ENCODE measurements at regions not wholly inside any gene's neighbourhood (a gene's known extent, or its start where the extent isn't known, plus 50 kb on each side); places are given as distances from the start of the nearest gene placed in this dataset.

- DNase-seq, result no peak
These were observed 641.8 kb downstream of the CDH26 start for GRCh38 chr20:60600036-60600435.

- no peak for DNase-seq
These were observed 628.0 kb upstream of the CDH4 start for GRCh38 chr20:60624066-60624465.

GRCh38 chr20:60627751-60628565 lies 624.1 kb upstream of the CDH4 start:
- no peak for DNase-seq

DNA sequence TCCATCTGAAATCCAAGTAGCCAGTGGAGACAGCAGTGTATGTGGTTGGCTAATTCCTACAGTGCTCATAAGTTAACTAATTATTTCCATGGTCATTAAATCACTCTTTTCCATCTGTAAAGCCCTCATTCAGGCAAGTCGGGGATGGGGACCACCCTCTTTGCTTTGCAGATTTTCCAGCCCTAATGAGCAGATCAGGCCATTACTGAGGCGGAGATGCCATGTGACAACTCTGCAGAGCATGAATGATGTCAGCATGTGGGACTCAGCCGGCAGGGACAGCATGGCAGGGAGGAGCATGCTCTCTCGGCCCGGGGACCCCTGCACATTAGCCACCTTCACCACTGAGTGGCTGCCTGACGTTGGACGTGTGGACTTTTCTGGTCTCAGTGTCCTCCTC lies 623.3 kb upstream of the CDH4 start:
- DNase-seq, result no peak

DNA sequence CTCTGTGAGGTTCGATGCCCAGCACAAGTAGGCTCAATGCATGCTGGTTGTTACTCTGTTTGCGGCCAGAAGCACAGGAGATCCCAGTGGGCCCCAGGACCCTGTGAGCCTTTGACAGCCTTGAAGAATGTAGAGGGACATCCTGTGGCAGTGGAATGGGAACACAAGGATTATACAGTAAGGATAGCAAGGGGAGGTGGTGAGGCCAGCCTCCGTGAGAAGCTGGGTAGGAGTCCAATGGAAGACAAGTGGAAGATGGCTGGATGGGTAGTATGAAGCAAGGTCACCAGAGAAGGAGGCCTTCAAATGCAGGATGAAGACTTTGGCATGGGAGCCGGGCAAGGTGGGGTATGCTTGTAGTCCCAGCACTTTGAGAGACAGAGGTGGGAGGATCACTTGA lies 622.9 kb upstream of the CDH4 start:
- DNase-seq, result no peak

- DNase-seq, result peak; percentile 20
These were observed 621.5 kb upstream of the CDH4 start for GRCh38 chr20:60630609-60631008.

DNA sequence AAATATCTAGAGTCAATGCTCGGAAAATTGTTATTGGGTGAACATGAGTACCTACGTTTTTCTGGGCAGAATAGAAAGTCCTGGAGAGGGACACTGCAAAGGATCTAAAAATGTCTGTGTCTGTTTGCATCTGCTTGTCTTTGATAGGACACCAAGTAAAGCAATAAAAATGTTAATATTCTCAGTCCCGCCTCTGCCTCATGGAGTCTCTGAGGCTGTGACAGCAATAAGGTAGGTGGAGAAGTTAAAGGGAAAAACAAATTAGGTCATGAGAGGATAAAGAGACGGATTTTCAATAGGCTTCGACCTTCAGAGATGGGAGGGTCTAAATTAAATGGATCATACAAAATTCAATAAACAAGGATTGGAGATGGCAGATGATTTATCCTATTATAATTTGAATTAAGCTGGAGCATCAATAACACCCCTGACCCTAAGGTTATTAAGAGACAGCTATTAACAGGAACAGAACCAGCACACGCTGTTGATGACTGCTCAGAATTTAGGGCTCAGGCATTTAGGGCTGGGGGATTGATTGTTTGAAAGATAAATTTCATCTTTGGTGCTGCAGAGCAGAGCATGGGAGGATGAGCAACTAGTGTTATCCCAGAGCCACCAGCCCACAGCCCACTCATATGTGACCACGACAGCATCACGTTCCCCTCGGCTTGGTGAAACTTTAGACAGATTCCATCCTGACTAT lies 620.3 kb upstream of the CDH4 start:
- no peak for DNase-seq

- no peak for DNase-seq
These were observed 619.4 kb upstream of the CDH4 start for GRCh38 chr20:60632391-60633262.

DNA sequence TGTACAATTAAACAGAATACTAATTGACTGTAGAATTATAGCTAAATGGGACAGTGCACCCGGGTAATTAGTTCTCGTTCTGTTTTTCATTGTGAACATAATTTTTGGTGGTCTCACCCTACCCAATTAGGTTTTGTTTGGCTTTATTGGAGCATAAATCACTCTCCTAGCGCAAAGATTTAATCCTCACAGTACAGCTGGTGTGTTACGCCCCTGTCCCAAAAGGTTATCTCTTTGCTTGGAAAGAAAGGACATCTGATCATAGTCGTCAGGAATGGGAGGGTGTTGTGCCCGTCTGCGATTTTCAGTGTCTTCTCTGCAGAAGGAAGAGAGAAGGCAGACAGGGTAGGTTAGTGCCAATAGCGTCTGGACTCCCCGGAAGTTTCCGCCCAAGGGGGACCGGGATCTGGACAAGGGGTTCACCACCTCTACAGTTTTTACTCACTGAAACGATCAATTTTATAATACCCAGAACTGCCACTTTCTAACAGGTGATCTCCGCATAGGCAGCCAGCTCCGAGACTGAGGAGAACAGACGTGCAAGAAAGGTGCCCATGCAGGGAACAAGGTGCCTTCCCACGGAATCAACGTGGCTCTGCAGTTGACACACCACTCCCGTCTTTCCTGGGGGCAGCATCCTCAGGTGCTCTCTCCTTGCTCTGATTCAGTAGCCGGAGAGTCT lies 617.4 kb upstream of the CDH4 start:
- no peak for DNase-seq

- DNase-seq, result no peak
These were observed 615.6 kb upstream of the CDH4 start for GRCh38 chr20:60636417-60636816.

DNA sequence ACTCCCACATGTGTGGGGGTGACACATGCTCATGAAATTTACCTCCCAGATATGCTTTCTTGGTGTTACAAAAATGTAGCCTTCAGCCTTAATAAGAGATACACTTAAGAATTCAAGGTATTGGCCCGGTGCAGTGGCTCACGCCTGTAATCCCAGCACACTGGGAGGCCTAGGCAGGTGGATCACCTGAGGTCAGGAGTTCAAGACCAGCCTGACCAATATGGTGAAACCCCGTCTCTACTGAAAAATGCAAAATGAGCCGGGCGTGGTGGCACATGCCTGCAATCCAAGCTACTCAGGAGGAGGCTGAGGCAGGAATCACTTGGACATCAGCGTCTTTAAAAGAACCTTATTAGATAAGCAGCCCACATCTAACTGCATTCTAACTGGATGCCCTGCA lies 614.3 kb upstream of the CDH4 start:
- no peak for DNase-seq

- no peak for DNase-seq
These were observed 613.5 kb upstream of the CDH4 start for GRCh38 chr20:60638430-60639098.

DNA sequence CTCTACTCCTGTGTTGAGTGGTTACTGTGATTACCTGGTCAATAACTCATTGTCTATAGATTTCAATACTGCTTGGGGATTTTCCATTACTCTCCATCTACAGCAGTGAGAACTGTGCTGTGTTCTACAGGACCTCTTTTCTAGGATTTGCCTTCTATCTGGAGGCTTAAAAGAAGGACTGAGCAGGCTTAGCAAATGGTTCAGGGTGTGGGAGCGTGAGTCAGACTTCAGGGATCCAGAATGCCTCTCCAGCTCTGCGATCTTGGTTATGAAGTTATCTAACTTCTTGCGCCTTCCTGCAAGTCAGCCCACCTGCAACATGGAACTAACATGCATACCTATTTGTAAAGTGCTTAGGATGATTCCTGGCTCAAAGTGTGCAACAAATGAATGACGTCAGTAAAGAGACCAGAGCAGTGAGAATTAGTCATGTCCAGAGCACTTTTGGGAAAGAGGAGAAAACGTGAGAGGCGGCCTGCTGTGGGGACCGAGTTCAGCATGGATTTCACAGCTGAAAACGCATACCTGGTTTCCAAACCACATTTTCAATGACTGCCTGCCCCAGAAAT lies 610.1 kb upstream of the CDH4 start:
- no peak for DNase-seq

DNA sequence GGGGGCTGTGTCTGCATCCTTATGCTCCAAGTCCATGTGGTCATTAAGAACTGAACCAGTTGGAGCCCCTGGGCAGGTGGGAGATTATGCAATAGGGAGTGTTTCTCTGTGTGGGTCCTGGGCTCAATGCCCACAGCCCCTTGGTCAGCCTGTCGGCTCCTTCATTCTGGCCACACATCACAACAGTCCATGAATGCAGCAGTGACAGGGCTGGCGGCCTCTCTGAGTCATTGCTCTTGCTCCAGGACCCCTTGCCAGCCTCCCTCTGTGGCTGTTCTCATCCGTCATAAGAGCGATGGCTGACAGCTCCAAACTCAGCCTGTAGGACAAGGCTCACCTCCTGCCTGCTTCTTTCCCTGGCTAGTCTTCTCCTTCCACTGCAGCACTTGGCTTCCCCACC lies 609.5 kb upstream of the CDH4 start:
- no peak for DNase-seq

DNA sequence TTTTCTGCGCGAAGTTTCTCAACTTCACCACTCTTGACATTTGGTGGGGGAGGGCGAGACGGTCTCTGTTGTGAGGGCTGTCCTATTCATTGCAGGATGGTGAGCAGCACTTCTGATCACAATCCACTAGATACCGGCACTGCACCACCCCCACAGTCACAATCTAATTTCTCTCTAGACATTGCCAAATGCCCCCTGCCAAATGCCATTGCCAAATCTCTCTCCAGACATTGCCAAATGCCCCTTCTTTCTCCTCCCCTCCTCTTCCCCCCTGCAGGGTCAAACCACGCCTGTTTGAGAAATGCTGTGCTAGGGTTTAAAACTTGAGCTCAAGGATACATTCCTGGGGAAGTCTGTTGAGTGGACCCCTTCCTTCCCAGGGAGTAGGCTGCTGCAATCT lies 603.5 kb upstream of the CDH4 start:
- no peak for DNase-seq

DNA sequence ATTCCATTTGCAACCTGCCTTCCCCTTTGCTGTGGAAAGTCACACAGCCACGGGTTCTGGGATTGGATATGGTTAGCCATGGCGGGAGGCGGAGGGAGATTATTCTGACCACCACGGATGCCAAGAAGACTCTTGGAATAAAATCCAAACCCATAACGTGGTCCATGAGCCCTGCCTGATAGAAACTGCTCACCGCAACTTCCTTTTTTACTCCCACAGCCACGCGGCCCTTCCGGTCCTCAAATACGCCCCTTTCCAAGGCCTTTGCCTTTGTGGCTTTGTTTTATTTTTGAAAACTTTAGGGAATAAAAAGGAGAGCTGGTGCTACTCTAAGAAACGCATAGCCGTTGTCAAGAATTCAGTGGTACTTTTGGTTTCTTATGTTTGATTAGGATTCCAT lies 602.5 kb upstream of the CDH4 start:
- no peak for DNase-seq

GRCh38 chr20:60650087-60650486 lies 602.0 kb upstream of the CDH4 start:
- DNase-seq, result no peak

GRCh38 chr20:60652046-60652445 lies 600.0 kb upstream of the CDH4 start:
- no peak for DNase-seq

GRCh38 chr20:60652615-60653014 lies 599.4 kb upstream of the CDH4 start:
- no peak for DNase-seq

DNA sequence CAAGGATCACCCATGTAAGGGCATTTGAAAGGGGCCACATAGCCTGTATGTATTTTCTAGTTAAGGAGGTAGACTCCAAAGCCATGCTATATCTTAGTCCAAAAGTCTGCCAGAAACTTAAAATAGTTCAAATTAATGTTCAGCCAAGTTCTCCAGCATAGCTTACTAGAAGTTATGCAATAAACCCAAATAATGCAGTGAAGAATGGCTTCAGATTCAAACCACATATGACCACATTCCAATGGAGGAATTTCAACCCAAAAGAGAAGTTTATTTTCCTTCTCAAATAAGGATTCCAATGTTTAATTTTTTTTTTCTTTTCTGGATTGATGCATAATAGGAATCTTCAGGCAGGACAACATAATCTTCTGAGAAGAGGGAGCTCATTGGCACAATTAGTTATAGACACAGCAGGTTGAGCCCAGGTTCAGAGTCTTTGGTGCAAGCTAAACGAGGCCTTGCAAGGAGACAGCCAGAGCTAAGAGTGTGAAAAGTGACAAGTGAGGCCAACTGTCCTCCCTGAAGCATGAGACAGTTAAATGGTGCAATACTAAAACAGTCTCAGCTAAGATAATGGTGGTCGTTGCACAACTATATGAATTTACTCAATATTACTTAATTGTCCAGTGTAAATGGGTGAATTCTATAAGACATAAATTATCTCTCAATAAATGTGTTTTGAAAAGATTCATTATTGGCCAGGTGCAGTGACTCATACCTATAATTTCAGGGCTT lies 598.8 kb upstream of the CDH4 start:
- no peak for DNase-seq

- DNase-seq, result no peak
These were observed 593.4 kb upstream of the CDH4 start for GRCh38 chr20:60658681-60659080.
